Progenitor cell of endocrine pancreas (in vitro differentiated cells): ENCODE measurements at regions not wholly inside any gene's neighbourhood (a gene's known extent, or its start where the extent isn't known, plus 50 kb on each side); places are given as distances from the start of the nearest gene placed in this dataset.

Experiments
- DNase-seq: peaks from one replicate; pipeline ENCODE4 v3.0.0; 2021; ENCODE audit warnings: low spot score; ENCODE audit not compliant: unreplicated experiment
- H3K27ac Mint-ChIP-seq: 2 replicates; pipeline ENCODE4 v1.8.0; 2021; ENCODE audit warnings: mild to moderate bottlenecking, moderate library complexity, mixed read lengths
- H3K27me3 Mint-ChIP-seq: 2 replicates; pipeline ENCODE4 v1.8.0; 2021; ENCODE audit warnings: mixed read lengths
- H3K36me3 Mint-ChIP-seq: 2 replicates; pipeline ENCODE4 v1.8.0; 2022; ENCODE audit warnings: mixed read lengths; ENCODE audit not compliant: insufficient read depth
- H3K4me1 Mint-ChIP-seq: 2 replicates; pipeline ENCODE4 v1.8.0; 2021; ENCODE audit warnings: low read depth, mixed read lengths
- H3K4me3 Mint-ChIP-seq: 2 replicates; pipeline ENCODE4 v1.8.0; 2021; ENCODE audit warnings: low read depth, mild to moderate bottlenecking, moderate library complexity, mixed read lengths
- H3K9me3 Mint-ChIP-seq: 2 replicates; pipeline ENCODE4 v1.8.0; 2021; ENCODE audit warnings: low read depth, mixed read lengths
- CTCF ChIP-seq: fragments of 200-600 bp; sonication (generic); IDR thresholded peaks from one replicate; pipeline ENCODE4 v1.5.0; 2021; ENCODE audit warnings: antibody characterized with exemption, mild to moderate bottlenecking; ENCODE audit not compliant: unreplicated experiment

GRCh38 chr2:6072768-6073167 is 380.6 kb downstream of the SOX11 start:
- H3K27ac Mint-ChIP-seq = no peak overlapping the region
- DNase-seq = no peak
- TF ChIP-seq CTCF = no peak
- no peaks in the 10 kb centered on the region for H3K27me3 Mint-ChIP-seq
- H3K4me1 Mint-ChIP-seq = peaks cover 45% of the 10 kb centered on the region
- no peaks in the 10 kb centered on the region for H3K36me3 Mint-ChIP-seq
- no peaks in the 10 kb centered on the region for H3K9me3 Mint-ChIP-seq
- no peak overlapping the region for H3K4me3 Mint-ChIP-seq

- no peaks in the 10 kb centered on the region for H3K36me3 Mint-ChIP-seq
- H3K27ac Mint-ChIP-seq = no peak overlapping the region
- H3K27me3 Mint-ChIP-seq = no peaks in the 10 kb centered on the region
- TF ChIP-seq CTCF = no peak
- no peak for DNase-seq
- H3K4me3 Mint-ChIP-seq = no peak overlapping the region
- peaks cover 46% of the 10 kb centered on the region for H3K4me1 Mint-ChIP-seq
- H3K9me3 Mint-ChIP-seq = no peaks in the 10 kb centered on the region
These were observed 381.3 kb downstream of the SOX11 start for GRCh38 chr2:6073191-6074088.

GRCh38 chr2:6074089-6074643 is 382.0 kb downstream of the SOX11 start:
- H3K27me3 Mint-ChIP-seq = no peaks in the 10 kb centered on the region
- H3K4me1 Mint-ChIP-seq = peaks cover 46% of the 10 kb centered on the region
- H3K4me3 Mint-ChIP-seq = no peak overlapping the region
- no peak overlapping the region for H3K27ac Mint-ChIP-seq
- H3K36me3 Mint-ChIP-seq = no peaks in the 10 kb centered on the region
- no peak for TF ChIP-seq CTCF
- no peak for DNase-seq
- no peaks in the 10 kb centered on the region for H3K9me3 Mint-ChIP-seq

- no peak for TF ChIP-seq CTCF
- no peak overlapping the region for H3K4me3 Mint-ChIP-seq
- H3K27ac Mint-ChIP-seq = no peak overlapping the region
- H3K27me3 Mint-ChIP-seq = peaks cover 3% of the 10 kb centered on the region
- no peaks in the 10 kb centered on the region for H3K9me3 Mint-ChIP-seq
- DNase-seq = no peak
- peaks cover 33% of the 10 kb centered on the region for H3K4me1 Mint-ChIP-seq
- peaks cover 2% of the 10 kb centered on the region for H3K36me3 Mint-ChIP-seq
These were observed 385.4 kb downstream of the SOX11 start for GRCh38 chr2:6077585-6077984.

GRCh38 chr2:6078414-6078813 is 386.2 kb downstream of the SOX11 start:
- no peak for TF ChIP-seq CTCF
- H3K36me3 Mint-ChIP-seq = peaks cover 2% of the 10 kb centered on the region

More at GRCh38 chr2:6078414-6078813, 386.2 kb downstream of the SOX11 start:
- no peak for DNase-seq
- peaks cover 3% of the 10 kb centered on the region for H3K27me3 Mint-ChIP-seq
- H3K4me1 Mint-ChIP-seq = peaks cover 26% of the 10 kb centered on the region
- H3K27ac Mint-ChIP-seq = no peak overlapping the region
- H3K9me3 Mint-ChIP-seq = no peaks in the 10 kb centered on the region
- H3K4me3 Mint-ChIP-seq = no peak overlapping the region
